Activated B cell treated with CpG ODN at 0.5 μM for 24 hours (primary cell): ENCODE measurements at regions not wholly inside any gene's neighbourhood (a gene's known extent, or its start where the extent isn't known, plus 50 kb on each side); places are given as distances from the start of the nearest gene placed in this dataset.

Experiments used
- ATAC-seq: fragments of 200-7000 bp; cut with Tn5 transposase; one replicate; pipeline ENCODE4 v1.10.0; 2021; ENCODE audit warnings: low read depth, mild to moderate bottlenecking, moderate library complexity
- CTCF ChIA-PET: fragments of 350-600 bp; sonication (Branson Sonifier 250); formaldehyde crosslinking; loops from one replicate; lab custom pipeline; 2021; ENCODE audit warnings: antibody characterized with exemption; lab: Charles Lee
- POLR2A ChIA-PET: fragments of 350-600 bp; sonication (Branson Sonifier 250); formaldehyde crosslinking; loops from one replicate; lab custom pipeline; 2021; ENCODE audit warnings: antibody characterized with exemption; lab: Charles Lee
- DNase-seq: peaks from one replicate; pipeline ENCODE4 v3.0.0; 2022
- H3K27ac Mint-ChIP-seq: one replicate; pipeline ENCODE4 v1.8.0; 2020; ENCODE audit warnings: mixed read lengths
- H3K27me3 Mint-ChIP-seq: one replicate; pipeline ENCODE4 v1.8.0; 2021; ENCODE audit warnings: mixed read lengths
- H3K36me3 Mint-ChIP-seq: one replicate; pipeline ENCODE4 v1.8.0; 2021; ENCODE audit warnings: low read depth, mixed read lengths
- H3K4me1 Mint-ChIP-seq: one replicate; pipeline ENCODE4 v1.8.0; 2021; ENCODE audit warnings: mixed read lengths
- H3K4me3 Mint-ChIP-seq: one replicate; pipeline ENCODE4 v1.8.0; 2020; ENCODE audit warnings: mild to moderate bottlenecking, mixed read lengths
- H3K9me3 Mint-ChIP-seq: one replicate; pipeline ENCODE4 v1.8.0; 2020; ENCODE audit warnings: mixed read lengths
- CTCF ChIP-seq: fragments of 200-600 bp; IDR thresholded peaks from one replicate; pipeline ENCODE4 v1.8.0; 2022; ENCODE audit warnings: antibody characterized with exemption, mild to moderate bottlenecking
- intact Hi-C: fragments of 100-400 bp; cut with micrococcal nuclease; formaldehyde crosslinking; loops from one replicate; pipeline ENCODE4 v1.15.1; 2024

GRCh38 chr4:4709736-4710135 is 149.7 kb upstream of the MSX1 start:
- H3K4me1 Mint-ChIP-seq = no peaks in the 10 kb centered on the region
- POLR2A ChIA-PET = no interaction called here
- CTCF ChIA-PET = no interaction called here
- no peak overlapping the region for H3K4me3 Mint-ChIP-seq
- ATAC-seq (no peak), DNase-seq (no peak)
- no peaks in the 10 kb centered on the region for H3K27me3 Mint-ChIP-seq
- peaks cover 8% of the 10 kb centered on the region for H3K36me3 Mint-ChIP-seq
- no peak for TF ChIP-seq CTCF
- intact Hi-C loops = no loop called here
- H3K9me3 Mint-ChIP-seq = no peaks in the 10 kb centered on the region
- H3K27ac Mint-ChIP-seq = no peak overlapping the region

- TF ChIP-seq CTCF = no peak
- Mint-ChIP-seq H3K4me1 (no peaks in the 10 kb centered on the region), H3K9me3 (no peaks in the 10 kb centered on the region), H3K4me3 (no peak overlapping the region), H3K27ac (no peak overlapping the region), H3K36me3 (peaks cover 14% of the 10 kb centered on the region), H3K27me3 (no peaks in the 10 kb centered on the region)
- ChIA-PET POLR2A (no interaction called here), CTCF (no interaction called here)
- ATAC-seq (no peak), DNase-seq (no peak)
- intact Hi-C loops = no loop called here
These were observed 155.2 kb upstream of the MSX1 start for GRCh38 chr4:4704267-4704666.

- CTCF ChIA-PET = no interaction called here
- H3K27me3 Mint-ChIP-seq = no peaks in the 10 kb centered on the region
- H3K27ac Mint-ChIP-seq = no peak overlapping the region
- no peak for TF ChIP-seq CTCF
- intact Hi-C loops = no loop called here
- no peaks in the 10 kb centered on the region for H3K9me3 Mint-ChIP-seq
- no peak overlapping the region for H3K4me3 Mint-ChIP-seq
- POLR2A ChIA-PET = no interaction called here
- DNase-seq (no peak), ATAC-seq (no peak)
- no peaks in the 10 kb centered on the region for H3K4me1 Mint-ChIP-seq
- H3K36me3 Mint-ChIP-seq = no peaks in the 10 kb centered on the region
These were observed 155.7 kb upstream of the STX18 start for GRCh38 chr4:4697584-4697983.

GRCh38 chr4:4696530-4696929 is 154.7 kb upstream of the STX18 start:
- DNase-seq = no peak
- Mint-ChIP-seq H3K36me3 (no peaks in the 10 kb centered on the region), H3K27me3 (no peaks in the 10 kb centered on the region), H3K27ac (no peak overlapping the region), H3K4me3 (no peak overlapping the region), H3K4me1 (no peaks in the 10 kb centered on the region), H3K9me3 (no peaks in the 10 kb centered on the region)
- intact Hi-C loops = no loop called here
- TF ChIP-seq CTCF = no peak
- no peak for ATAC-seq
- ChIA-PET CTCF (no interaction called here), POLR2A (no interaction called here)

GRCh38 chr4:4695497-4695896 is 153.6 kb upstream of the STX18 start:
- ChIA-PET CTCF (no interaction called here), POLR2A (no interaction called here)
- ATAC-seq = no peak
- intact Hi-C loops = no loop called here
- Mint-ChIP-seq H3K27ac (no peak overlapping the region), H3K36me3 (peaks cover 2% of the 10 kb centered on the region), H3K9me3 (peaks cover 4% of the 10 kb centered on the region), H3K4me3 (no peak overlapping the region), H3K27me3 (no peaks in the 10 kb centered on the region), H3K4me1 (no peaks in the 10 kb centered on the region)
- TF ChIP-seq CTCF = no peak
- no peak for DNase-seq
